Tibial nerve (tissue), 4 donors: ENCODE measurements at regions not wholly inside any gene's neighbourhood (a gene's known extent, or its start where the extent isn't known, plus 50 kb on each side); places are given as distances from the start of the nearest gene placed in this dataset.

Experiments used
- EP300 ChIP-seq, 2 donors: sonication (generic); formaldehyde crosslinking; IDR thresholded peaks; one replicate each; pipeline ENCODE4 v1.6.1; 2017; ENCODE audit warnings: antibody characterized with exemption in 2 of 2, mild to moderate bottlenecking in 1 of 2
- POLR2A ChIP-seq, 2 donors: fragments of 450-650 bp; IDR thresholded peaks; one replicate each; pipeline ENCODE4 v1.6.1; 2017; ENCODE audit warnings: antibody characterized with exemption in 2 of 2, mild to moderate bottlenecking in 2 of 2, moderate library complexity in 2 of 2
- TF ChIP-seq, protein P1 (sequence below), 5 experiments: fragments of 200-600 bp in 3 of 5; fragments of 450-650 bp in 2 of 5; sonication (generic) in 3 of 5; IDR thresholded peaks; one replicate each; pipeline ENCODE4 v1.5.1; 2016 to 2019; ENCODE audit warnings: antibody characterized with exemption in 5 of 5, mild to moderate bottlenecking in 3 of 5, moderate library complexity in 2 of 5

DNA sequence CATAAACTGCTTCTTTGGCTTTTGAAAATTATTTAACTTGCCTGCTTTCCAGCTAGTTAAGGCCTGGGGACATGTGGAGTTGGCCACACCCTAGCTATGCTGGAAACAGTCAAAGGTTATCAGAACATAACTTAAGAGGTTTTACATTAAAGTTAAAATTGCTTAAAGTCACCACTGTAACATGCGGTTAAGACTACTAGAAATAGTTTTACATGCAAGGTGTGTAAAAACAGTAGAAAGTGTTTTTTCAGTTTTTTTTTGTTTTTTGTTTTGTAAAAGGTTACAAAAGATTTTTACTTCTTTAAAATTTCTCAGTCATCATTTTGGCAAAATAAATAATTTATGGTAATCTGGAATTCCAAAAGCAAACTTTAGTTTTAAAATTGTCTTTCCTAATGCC, 763.1 kb downstream of the UQCRFS1 start:
- TF ChIP-seq, protein P1, sequence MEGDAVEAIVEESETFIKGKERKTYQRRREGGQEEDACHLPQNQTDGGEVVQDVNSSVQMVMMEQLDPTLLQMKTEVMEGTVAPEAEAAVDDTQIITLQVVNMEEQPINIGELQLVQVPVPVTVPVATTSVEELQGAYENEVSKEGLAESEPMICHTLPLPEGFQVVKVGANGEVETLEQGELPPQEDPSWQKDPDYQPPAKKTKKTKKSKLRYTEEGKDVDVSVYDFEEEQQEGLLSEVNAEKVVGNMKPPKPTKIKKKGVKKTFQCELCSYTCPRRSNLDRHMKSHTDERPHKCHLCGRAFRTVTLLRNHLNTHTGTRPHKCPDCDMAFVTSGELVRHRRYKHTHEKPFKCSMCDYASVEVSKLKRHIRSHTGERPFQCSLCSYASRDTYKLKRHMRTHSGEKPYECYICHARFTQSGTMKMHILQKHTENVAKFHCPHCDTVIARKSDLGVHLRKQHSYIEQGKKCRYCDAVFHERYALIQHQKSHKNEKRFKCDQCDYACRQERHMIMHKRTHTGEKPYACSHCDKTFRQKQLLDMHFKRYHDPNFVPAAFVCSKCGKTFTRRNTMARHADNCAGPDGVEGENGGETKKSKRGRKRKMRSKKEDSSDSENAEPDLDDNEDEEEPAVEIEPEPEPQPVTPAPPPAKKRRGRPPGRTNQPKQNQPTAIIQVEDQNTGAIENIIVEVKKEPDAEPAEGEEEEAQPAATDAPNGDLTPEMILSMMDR (IDR thresholded peaks at IDR 0.05), result no peak
- TF ChIP-seq POLR2A (IDR thresholded peaks at IDR 0.05) (no peak), EP300 (IDR thresholded peaks at IDR 0.05) (no peak)
